Erythroblast (primary cell): ENCODE measurements at regions not wholly inside any gene's neighbourhood (a gene's known extent, or its start where the extent isn't known, plus 50 kb on each side); places are given as distances from the start of the nearest gene placed in this dataset.

Source experiments
- GATA1 ChIP-seq: IDR thresholded peaks from 2 replicates; pipeline ENCODE4 v1.6.1; 2011; ENCODE audit warnings: low read depth, mild to moderate bottlenecking, control low read depth, low read length, moderate library complexity
- POLR2A ChIP-seq: IDR thresholded peaks from 2 replicates; pipeline ENCODE4 v1.6.1; 2011; ENCODE audit warnings: mild to moderate bottlenecking, low read length

- TF ChIP-seq POLR2A (no peak), GATA1 (no peak)
These were observed 544.9 kb downstream of the TBC1D22A start for GRCh38 chr22:47307326-47307725.
